HG03521 (cell line): ENCODE measurements at regions not wholly inside any gene's neighbourhood (a gene's known extent, or its start where the extent isn't known, plus 50 kb on each side); places are given as distances from the start of the nearest gene placed in this dataset.

Experiments
- ATAC-seq: cut with Tn5 transposase; IDR thresholded peaks from one replicate; pipeline ENCODE4 v1.9.1; 2021; ENCODE audit warnings: mild to moderate bottlenecking, moderate library complexity; ENCODE audit not compliant: unreplicated experiment

- ATAC-seq, result no peak
Measured at GRCh38 chr11:112795911-112796649, 165.1 kb upstream of the NCAM1 start.

GRCh38 chr11:112797092-112797491 lies 164.1 kb upstream of the NCAM1 start:
- no peak for ATAC-seq

GRCh38 chr11:112797648-112798293 lies 163.4 kb upstream of the NCAM1 start:
- peak; percentile 74 for ATAC-seq

- no peak for ATAC-seq
Measured at GRCh38 chr11:112801025-112801816, 160.0 kb upstream of the NCAM1 start.

GRCh38 chr11:112801817-112802088 lies 159.5 kb upstream of the NCAM1 start:
- no peak for ATAC-seq

GRCh38 chr11:112805658-112806057 lies 155.6 kb upstream of the NCAM1 start:
- no peak for ATAC-seq

GRCh38 chr11:112806256-112806655 lies 155.0 kb upstream of the NCAM1 start:
- ATAC-seq, result no peak

- no peak for ATAC-seq
Measured at GRCh38 chr11:112806876-112807275, 154.3 kb upstream of the NCAM1 start.

GRCh38 chr11:112809429-112809828 lies 151.8 kb upstream of the NCAM1 start:
- ATAC-seq, result no peak

GRCh38 chr11:112810951-112811350 lies 150.3 kb upstream of the NCAM1 start:
- no peak for ATAC-seq

GRCh38 chr11:112811783-112812182 lies 149.4 kb upstream of the NCAM1 start:
- no peak for ATAC-seq

GRCh38 chr11:112812729-112813128 lies 148.5 kb upstream of the NCAM1 start:
- ATAC-seq, result no peak

- ATAC-seq, result no peak
Measured at GRCh38 chr11:112814168-112814567, 147.1 kb upstream of the NCAM1 start.

- no peak for ATAC-seq
Measured at GRCh38 chr11:112817376-112817775, 143.8 kb upstream of the NCAM1 start.

GRCh38 chr11:112822478-112823274 lies 138.5 kb upstream of the NCAM1 start:
- no peak for ATAC-seq

GRCh38 chr11:112826026-112826425 lies 135.2 kb upstream of the NCAM1 start:
- ATAC-seq, result no peak

GRCh38 chr11:112826788-112827187 lies 134.4 kb upstream of the NCAM1 start:
- ATAC-seq, result no peak

GRCh38 chr11:112828421-112828820 lies 132.8 kb upstream of the NCAM1 start:
- ATAC-seq, result no peak

- no peak for ATAC-seq
Measured at GRCh38 chr11:112829971-112830654, 131.1 kb upstream of the NCAM1 start.

- no peak for ATAC-seq
Measured at GRCh38 chr11:112831041-112831440, 130.2 kb upstream of the NCAM1 start.
